Adrenal gland (tissue), 9 donors: ENCODE measurements at regions not wholly inside any gene's neighbourhood (a gene's known extent, or its start where the extent isn't known, plus 50 kb on each side); places are given as distances from the start of the nearest gene placed in this dataset.

Experiments
- DNase-seq, 7 donors: peaks; one replicate each; pipeline ENCODE4 v3.0.0-alpha.2; 2019 to 2020
- H3K27ac ChIP-seq, 5 donors: fragments of 200-600 bp; sonication (generic) in 4 of 5; 1 replicate in 3 of 5; 2 replicates in 2 of 5; pipeline versions ENCODE4 v1.5.1 to v1.8.0; 2016 to 2020; ENCODE audit warnings: mild to moderate bottlenecking in 1 of 5
- H3K27me3 ChIP-seq: fragments of 200-600 bp; 2 replicates; pipeline ENCODE4 v1.8.0; 2021
- H3K36me3 ChIP-seq, 2 donors: fragments of 200-600 bp; replicated peaks in 1 of 2; 1 replicate in 1 of 2; 2 replicates in 1 of 2; pipeline versions ENCODE4 v1.5.1 to v1.8.0; 2018 to 2022
- H3K4me1 ChIP-seq, 2 donors: fragments of 200-600 bp; replicated peaks in 1 of 2; 1 replicate in 1 of 2; 2 replicates in 1 of 2; pipeline versions ENCODE4 v1.5.1 to v1.8.0; 2018 to 2021
- H3K4me3 ChIP-seq, 4 donors: fragments of 200-600 bp; sonication (generic) in 3 of 4; one replicate each; pipeline ENCODE4 v1.5.1; 2016 to 2018
- H3K9me3 ChIP-seq, 3 donors: fragments of 200-600 bp; sonication (generic) in 1 of 3; replicated peaks in 1 of 3; 1 replicate in 2 of 3; 2 replicates in 1 of 3; pipeline versions ENCODE4 v1.5.1 to v1.8.0; 2016 to 2021
- POLR2A ChIP-seq, 2 donors: fragments of 450-650 bp; IDR thresholded peaks; one replicate each; pipeline ENCODE4 v1.6.1; 2017; ENCODE audit warnings: antibody characterized with exemption in 2 of 2, mild to moderate bottlenecking in 2 of 2, moderate library complexity in 1 of 2
- WGBS, 4 donors: extraction: QIAGEN DNeasy Blood & Tissue Kit in 2 of 4; methylation state at CpG; one replicate each; pipeline versions ENCODE4 v1.1.5 to v1.1.7; 2013 to 2017; 5-methylcytosine and 5-hydroxymethylcytosine counted together
- intact Hi-C, 2 donors: fragments of 100-400 bp; cut with DNase I; formaldehyde crosslinking; loops; one replicate each; pipeline versions ENCODE4 v1.14.1 to v1.15.0; 2022 to 2023
- TF ChIP-seq, protein P1 (sequence below), 6 experiments: fragments of 450-650 bp in 4 of 6; fragments of 200-600 bp in 2 of 6; sonication (generic) in 1 of 6; IDR thresholded peaks; 1 replicate in 5 of 6; 2 replicates in 1 of 6; pipeline versions ENCODE4 v1.5.1 to v1.8.0; 2016 to 2021; ENCODE audit warnings: antibody characterized with exemption in 6 of 6, mild to moderate bottlenecking in 2 of 6, moderate library complexity in 1 of 6
- donor health status: healthy with polysubstance abuse.
- donor health status: Bipolar disorder and iron deficiency.
- donor health status: DM: yes; HTN: yes; CAD: no.
- donor health status: DM: no; HTN: no; CAD: no.
- donor health status: DM: no; HTN: no; CAD: no.

DNA sequence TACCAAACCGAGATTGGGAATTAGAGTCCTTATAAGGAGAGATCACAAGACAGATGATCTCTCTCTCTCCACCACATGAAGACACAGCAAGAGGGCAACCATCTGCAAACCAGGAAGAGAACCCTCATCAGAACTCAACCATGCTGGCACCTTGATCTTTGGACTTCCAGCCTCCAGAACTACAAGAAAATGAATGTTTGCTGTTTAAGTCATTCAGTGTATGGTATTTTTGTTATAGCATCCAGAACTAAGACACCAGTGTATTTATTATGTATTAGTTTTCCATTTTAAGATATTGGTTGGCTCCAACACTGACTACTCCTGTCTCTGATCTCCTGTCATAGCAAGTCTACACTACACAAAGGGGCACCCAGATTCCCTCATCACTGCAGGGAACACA lies 86.9 kb downstream of the CCDC34 start:
- DNase-seq = no peak
- intact Hi-C loops = no loop called here
- no peaks in the 10 kb centered on the region for H3K36me3 ChIP-seq
- H3K9me3 ChIP-seq = no peaks in the 10 kb centered on the region
- H3K4me3 ChIP-seq = no peak overlapping the region
- H3K27me3 ChIP-seq = no peaks in the 10 kb centered on the region
- 74 to 87% (median 79%) methylated on average over 1 of the region's 1 CpG for WGBS, 4 donors
- TF ChIP-seq, protein P1, sequence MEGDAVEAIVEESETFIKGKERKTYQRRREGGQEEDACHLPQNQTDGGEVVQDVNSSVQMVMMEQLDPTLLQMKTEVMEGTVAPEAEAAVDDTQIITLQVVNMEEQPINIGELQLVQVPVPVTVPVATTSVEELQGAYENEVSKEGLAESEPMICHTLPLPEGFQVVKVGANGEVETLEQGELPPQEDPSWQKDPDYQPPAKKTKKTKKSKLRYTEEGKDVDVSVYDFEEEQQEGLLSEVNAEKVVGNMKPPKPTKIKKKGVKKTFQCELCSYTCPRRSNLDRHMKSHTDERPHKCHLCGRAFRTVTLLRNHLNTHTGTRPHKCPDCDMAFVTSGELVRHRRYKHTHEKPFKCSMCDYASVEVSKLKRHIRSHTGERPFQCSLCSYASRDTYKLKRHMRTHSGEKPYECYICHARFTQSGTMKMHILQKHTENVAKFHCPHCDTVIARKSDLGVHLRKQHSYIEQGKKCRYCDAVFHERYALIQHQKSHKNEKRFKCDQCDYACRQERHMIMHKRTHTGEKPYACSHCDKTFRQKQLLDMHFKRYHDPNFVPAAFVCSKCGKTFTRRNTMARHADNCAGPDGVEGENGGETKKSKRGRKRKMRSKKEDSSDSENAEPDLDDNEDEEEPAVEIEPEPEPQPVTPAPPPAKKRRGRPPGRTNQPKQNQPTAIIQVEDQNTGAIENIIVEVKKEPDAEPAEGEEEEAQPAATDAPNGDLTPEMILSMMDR (IDR thresholded peaks at IDR 0.05) = no peak
- TF ChIP-seq POLR2A (IDR thresholded peaks at IDR 0.05) = no peak
- peaks cover 8% of the 10 kb centered on the region in 2 donors for H3K4me1 ChIP-seq
- no peak overlapping the region for H3K27ac ChIP-seq

DNA sequence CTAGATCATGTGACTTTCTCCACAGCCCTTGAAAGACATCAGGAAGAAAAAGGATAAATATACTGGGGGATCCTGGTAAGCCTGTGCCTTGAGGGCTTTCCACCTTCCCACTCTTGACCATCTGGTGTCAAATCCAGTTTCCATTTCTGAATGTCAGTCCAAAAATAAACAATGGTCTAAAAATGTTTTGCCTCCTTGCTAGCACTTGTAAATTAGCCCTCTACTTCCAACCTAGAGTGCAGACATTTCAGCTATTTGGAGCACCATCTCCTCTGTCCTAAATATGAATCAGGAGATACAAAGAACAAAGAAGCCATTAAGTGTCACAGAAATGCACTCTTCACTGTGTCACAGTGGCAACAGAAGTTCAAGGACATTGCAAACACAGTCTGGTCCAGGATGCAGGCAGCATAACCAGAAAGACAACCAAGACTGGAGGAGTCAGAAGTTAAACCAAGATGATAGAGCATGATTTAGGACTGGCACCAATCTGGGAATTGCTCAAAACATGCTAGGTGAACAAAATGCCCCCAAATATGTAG lies 88.1 kb downstream of the CCDC34 start:
- no peak for TF ChIP-seq POLR2A (IDR thresholded peaks at IDR 0.05)
- TF ChIP-seq, protein P1 (IDR thresholded peaks at IDR 0.05) = no peak
- H3K4me3 ChIP-seq = no peak overlapping the region
- intact Hi-C loops = no loop called here
- no peaks in the 10 kb centered on the region for H3K27me3 ChIP-seq
- peak in 3 of 7 donors; percentile 12 to 30 (median 26) for DNase-seq
- H3K27ac ChIP-seq = no peak overlapping the region
- no peaks in the 10 kb centered on the region for H3K9me3 ChIP-seq
- H3K36me3 ChIP-seq = no peaks in the 10 kb centered on the region
- H3K4me1 ChIP-seq = peaks cover 5 to 6% of the 10 kb centered on the region in 2 donors

DNA sequence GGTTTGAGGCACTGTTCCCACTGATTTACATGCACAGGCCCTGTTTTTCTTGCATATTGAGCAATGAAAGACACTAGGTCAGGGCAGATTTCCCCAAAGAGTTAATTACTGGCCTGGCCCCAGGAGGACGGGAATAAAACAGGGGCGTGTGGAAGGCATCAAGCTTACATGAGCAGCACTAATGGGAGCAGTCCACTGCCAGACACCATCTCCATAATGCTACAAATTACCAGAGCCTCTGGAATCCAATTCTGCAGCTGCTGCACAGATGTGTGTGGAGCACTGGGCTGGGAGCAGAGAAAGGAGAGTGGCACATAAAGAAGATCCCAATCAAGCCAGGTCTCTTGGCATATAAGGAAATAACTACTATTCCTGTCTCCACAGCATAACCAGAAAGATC lies 96.9 kb downstream of the CCDC34 start:
- no peaks in the 10 kb centered on the region for H3K9me3 ChIP-seq
- no peak for TF ChIP-seq POLR2A (IDR thresholded peaks at IDR 0.05)
- TF ChIP-seq, protein P1 (IDR thresholded peaks at IDR 0.05) = no peak
- no peak overlapping the region for H3K4me3 ChIP-seq
- 54 to 74% (median 67%) methylated on average over 2 of the region's 2 CpGs for WGBS, 4 donors
- DNase-seq = no peak
- H3K27ac ChIP-seq = no peak overlapping the region
- H3K36me3 ChIP-seq = no peaks in the 10 kb centered on the region
- H3K4me1 ChIP-seq = no peaks in the 10 kb centered on the region
- no peaks in the 10 kb centered on the region for H3K27me3 ChIP-seq
- intact Hi-C loops = no loop called here

DNA sequence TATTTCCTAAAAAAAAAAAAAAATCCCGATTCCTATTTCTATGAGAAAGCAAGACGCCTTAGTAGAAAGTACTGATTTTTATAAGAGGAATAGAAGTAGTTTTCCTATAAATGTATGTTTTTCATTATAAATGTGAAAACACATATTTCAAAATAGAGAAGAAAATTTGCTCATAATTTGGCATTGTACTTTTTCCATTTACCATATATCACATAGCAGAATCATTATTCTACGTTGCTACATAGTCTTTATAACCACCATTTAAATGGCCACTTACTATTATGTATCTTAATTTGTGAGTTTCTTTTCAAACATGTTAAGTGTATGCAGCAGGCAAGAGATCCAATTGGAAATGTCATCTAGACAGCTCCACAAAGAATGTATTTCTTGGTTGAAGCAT lies 99.0 kb downstream of the CCDC34 start:
- WGBS, 4 donors = 81 to 93% (median 87%) methylated on average over 3 of the region's 3 CpGs
- TF ChIP-seq POLR2A (IDR thresholded peaks at IDR 0.05) = no peak
- TF ChIP-seq, protein P1 (IDR thresholded peaks at IDR 0.05) = no peak
- no peaks in the 10 kb centered on the region for H3K36me3 ChIP-seq
- no peaks in the 10 kb centered on the region for H3K9me3 ChIP-seq
- no peak overlapping the region for H3K4me3 ChIP-seq
- H3K27me3 ChIP-seq = no peaks in the 10 kb centered on the region
- DNase-seq = no peak
- intact Hi-C loops = no loop called here
- H3K4me1 ChIP-seq = no peaks in the 10 kb centered on the region
- H3K27ac ChIP-seq = no peak overlapping the region
